Cardiac septum (tissue), 1 donor: ENCODE measurements at regions not wholly inside any gene's neighbourhood (a gene's known extent, or its start where the extent isn't known, plus 50 kb on each side); places are given as distances from the start of the nearest gene placed in this dataset.
A peak's percentile ranks its signal among the peaks of the same experiment; 100 is the strongest.
"Not testable (repeated sequence)": the region's sequence is repeated elsewhere in the genome, so short reads cannot be mapped to it uniquely, and the experiment has no call there.

Experiments used
- DNase-seq: peaks from one replicate; pipeline ENCODE4 v3.0.0-alpha.2; 2020; ENCODE audit warnings: low spot score
- intact Hi-C: fragments of 100-400 bp; cut with DNase I; formaldehyde crosslinking; loops from one replicate; pipeline ENCODE4 v1.14.0; 2022
- donor health status: DM: no; HTN: no; CAD: no.

- intact Hi-C loops = no loop called here
- DNase-seq = no peak
Observed at GRCh38 chr12:114834621-114835020, 150.6 kb upstream of the TBX3 start.

- no peak for DNase-seq
- intact Hi-C loops = no loop called here
Observed at GRCh38 chr12:114829833-114830232, 145.9 kb upstream of the TBX3 start.

GRCh38 chr12:114829244-114829643 lies 145.3 kb upstream of the TBX3 start:
- intact Hi-C loops, DNase-seq: not testable (repeated sequence)

- intact Hi-C loops = no loop called here
- DNase-seq = no peak
Observed at GRCh38 chr12:114827461-114827860, 143.5 kb upstream of the TBX3 start.

- intact Hi-C loops = no loop called here
- no peak for DNase-seq
Observed at GRCh38 chr12:114826244-114826643, 142.3 kb upstream of the TBX3 start.

GRCh38 chr12:114823724-114824123 lies 139.7 kb upstream of the TBX3 start:
- no peak for DNase-seq

GRCh38 chr12:114821570-114821969 lies 137.6 kb upstream of the TBX3 start:
- intact Hi-C loops = no loop called here
- no peak for DNase-seq

More at GRCh38 chr12:114823724-114824123, 139.7 kb upstream of the TBX3 start:
- intact Hi-C loops = no loop called here

GRCh38 chr12:114820796-114821195 lies 136.8 kb upstream of the TBX3 start:
- intact Hi-C loops = no loop called here

GRCh38 chr12:114817571-114818425 lies 133.8 kb upstream of the TBX3 start:
- no peak for DNase-seq
- intact Hi-C loops = no loop called here

More at GRCh38 chr12:114820796-114821195, 136.8 kb upstream of the TBX3 start:
- DNase-seq = no peak

GRCh38 chr12:114815026-114815795 lies 131.2 kb upstream of the TBX3 start:
- DNase-seq = no peak
- intact Hi-C loops = no loop called here

- intact Hi-C loops = no loop called here
Observed at GRCh38 chr12:114812858-114813761, 129.1 kb upstream of the TBX3 start.

GRCh38 chr12:114812384-114812783 lies 128.4 kb upstream of the TBX3 start:
- intact Hi-C loops = no loop called here
- DNase-seq = no peak

More at GRCh38 chr12:114812858-114813761, 129.1 kb upstream of the TBX3 start:
- no peak for DNase-seq

GRCh38 chr12:114809097-114809496 lies 125.1 kb upstream of the TBX3 start:
- intact Hi-C loops = no loop called here
- no peak for DNase-seq

- DNase-seq, intact Hi-C loops: not testable (repeated sequence)
Observed at GRCh38 chr12:114801381-114801780, 117.4 kb upstream of the TBX3 start.

- DNase-seq, intact Hi-C loops: not testable (repeated sequence)
Observed at GRCh38 chr12:114800566-114800965, 116.6 kb upstream of the TBX3 start.

- intact Hi-C loops = loop anchor here (1.0 to 5.0 kb wide), 3 partner anchors 74 to 118 kb away; partner anchors contain the start of gene TBX3
- peak; percentile 89 for DNase-seq
Observed at GRCh38 chr12:114799574-114800487, 115.9 kb upstream of the TBX3 start.

- peak; percentile 29 for DNase-seq
- intact Hi-C loops = no loop called here
Observed at GRCh38 chr12:114794049-114794558, 110.1 kb upstream of the TBX3 start.

GRCh38 chr12:114790276-114790675 lies 106.3 kb upstream of the TBX3 start:
- intact Hi-C loops = no loop called here
- no peak for DNase-seq
